Neural cell (in vitro differentiated cells): ENCODE measurements at regions not wholly inside any gene's neighbourhood (a gene's known extent, or its start where the extent isn't known, plus 50 kb on each side); places are given as distances from the start of the nearest gene placed in this dataset.

Source experiments
- H2AFZ ChIP-seq: fragments of 200-600, 300-800 bp; sonication (generic), shearing (Covaris generic); 2 replicates; pipeline ENCODE4 v1.6.0; 2014; ENCODE audit warnings: low read depth, mild to moderate bottlenecking, antibody characterized with exemption, low read length, moderate library complexity
- H3F3A ChIP-seq: fragments of 200-600 bp; shearing (Covaris generic); 2 replicates; pipeline ENCODE4 v1.6.1; 2016; ENCODE audit warnings: mild to moderate bottlenecking, moderate library complexity, mixed read lengths, antibody characterized with exemption, low read length; ENCODE audit not compliant: insufficient read depth, poor library complexity, severe bottlenecking
- H3K27ac ChIP-seq: fragments of 200-600, 300-800 bp; sonication (generic), shearing (Covaris generic); 2 replicates; pipeline ENCODE4 v1.5.1; 2014; ENCODE audit warnings: mild to moderate bottlenecking, low read length, moderate library complexity
- H3K27me3 ChIP-seq: fragments of 300-800, 200-600 bp; sonication (generic), shearing (Covaris generic); 2 replicates; pipeline ENCODE4 v1.6.0; 2014; ENCODE audit warnings: mild to moderate bottlenecking, low read depth, low read length, moderate library complexity; ENCODE audit not compliant: insufficient read depth
- H3K36me3 ChIP-seq: fragments of 300-800, 200-600 bp; sonication (generic), shearing (Covaris generic); 2 replicates; pipeline ENCODE4 v1.5.1; 2014; ENCODE audit warnings: mild to moderate bottlenecking, antibody characterized with exemption, low read length, moderate library complexity; ENCODE audit not compliant: insufficient read depth
- H3K4me2 ChIP-seq: fragments of 300-800, 200-600 bp; sonication (generic), shearing (Covaris generic); 2 replicates; pipeline ENCODE4 v1.6.0; 2014; ENCODE audit warnings: mild to moderate bottlenecking, low read length
- H3K4me3 ChIP-seq: fragments of 300-800, 200-600 bp; sonication (generic), shearing (Covaris generic); 2 replicates; pipeline ENCODE4 v1.5.1; 2014; ENCODE audit warnings: mild to moderate bottlenecking, low read length, moderate library complexity
- H3K79me2 ChIP-seq: fragments of 200-600 bp; shearing (Covaris generic); replicated peaks from 2 replicates; pipeline ENCODE4 v1.6.0; 2014; ENCODE audit warnings: mild to moderate bottlenecking, low read length, moderate library complexity; ENCODE audit not compliant: insufficient read depth
- H3K9ac ChIP-seq: fragments of 300-800, 200-600 bp; sonication (generic), shearing (Covaris generic); 2 replicates; pipeline ENCODE4 v1.6.1; 2016; ENCODE audit warnings: mild to moderate bottlenecking, low read length, mixed read lengths
- H3K9me2 ChIP-seq: fragments of 200-600 bp; shearing (Covaris generic); 2 replicates; pipeline ENCODE4 v1.6.1; 2016; ENCODE audit warnings: mild to moderate bottlenecking, low read length, mixed read lengths; ENCODE audit not compliant: insufficient read depth
- H3K9me3 ChIP-seq: fragments of 200-600, 300-800 bp; sonication (generic), shearing (Covaris generic); 2 replicates; pipeline ENCODE4 v1.6.1; 2016; ENCODE audit warnings: mild to moderate bottlenecking, mixed run types, low read length, moderate library complexity, mixed read lengths
- H4K20me1 ChIP-seq: fragments of 200-600 bp; shearing (Covaris generic); 2 replicates; pipeline ENCODE4 v1.6.1; 2016; ENCODE audit warnings: mild to moderate bottlenecking, mixed run types; ENCODE audit not compliant: insufficient read depth
- CTCF ChIP-seq: fragments of 450-650 bp; IDR thresholded peaks from 2 replicates; pipeline ENCODE4 v1.5.1; 2014; ENCODE audit warnings: antibody characterized with exemption, mild to moderate bottlenecking, moderate library complexity; ENCODE audit not compliant: poor library complexity, severe bottlenecking
- EP300 ChIP-seq: fragments of 450-650 bp; conservative IDR thresholded peaks from 2 replicates; pipeline ENCODE4 v1.6.1; 2014; ENCODE audit warnings: antibody characterized with exemption, mild to moderate bottlenecking, moderate library complexity; ENCODE audit not compliant: poor library complexity, severe bottlenecking
- EZH2 ChIP-seq: fragments of 200-600, 300-800 bp; shearing (Covaris generic), sonication (generic); IDR thresholded peaks from 2 replicates; pipeline ENCODE4 v1.6.1; 2014; ENCODE audit warnings: antibody characterized with exemption, low read length, borderline replicate concordance, mild to moderate bottlenecking; ENCODE audit not compliant: insufficient read depth, poor library complexity, severe bottlenecking
- MXI1 ChIP-seq: fragments of 450-650 bp; conservative IDR thresholded peaks from 2 replicates; pipeline ENCODE4 v1.6.1; 2014; ENCODE audit warnings: antibody characterized with exemption, mild to moderate bottlenecking; ENCODE audit not compliant: poor library complexity, severe bottlenecking
- POLR2AphosphoS5 ChIP-seq: IDR thresholded peaks from 2 replicates; pipeline ENCODE4 v1.6.1; 2012
- RAD21 ChIP-seq: fragments of 450-650 bp; conservative IDR thresholded peaks from 2 replicates; pipeline ENCODE4 v1.6.1; 2014; ENCODE audit warnings: antibody characterized with exemption, mild to moderate bottlenecking, moderate library complexity
- REST ChIP-seq: IDR thresholded peaks from 2 replicates; pipeline ENCODE4 v1.6.1; 2012; ENCODE audit warnings: borderline replicate concordance
- SMC3 ChIP-seq: fragments of 450-650 bp; conservative IDR thresholded peaks from 2 replicates; pipeline ENCODE4 v1.6.1; 2014; ENCODE audit warnings: antibody characterized with exemption, mild to moderate bottlenecking, moderate library complexity; ENCODE audit not compliant: poor library complexity
- TAF1 ChIP-seq: IDR thresholded peaks from 2 replicates; pipeline ENCODE4 v1.6.1; 2012; ENCODE audit warnings: low read depth

GRCh38 chr22:48366056-48366455 is 1461.6 kb downstream of the BRD1 start:
- Histone ChIP-seq H3K9me2 (no peaks in the 10 kb centered on the region), H3F3A (no peaks in the 10 kb centered on the region), H3K4me3 (no peak overlapping the region), H2AFZ (no peak overlapping the region), H3K9ac (no peak overlapping the region), H3K27ac (no peak overlapping the region), H3K79me2 (no peaks in the 10 kb centered on the region), H4K20me1 (no peaks in the 10 kb centered on the region), H3K27me3 (no peaks in the 10 kb centered on the region), H3K4me2 (no peak overlapping the region), H3K9me3 (no peaks in the 10 kb centered on the region), H3K36me3 (no peaks in the 10 kb centered on the region)
- no peak for TF ChIP-seq CTCF
- no peak for TF ChIP-seq SMC3
- no peak for TF ChIP-seq RAD21
- no peak for TF ChIP-seq EP300
- TF ChIP-seq TAF1: no peak
- no peak for TF ChIP-seq POLR2AphosphoS5
- TF ChIP-seq MXI1: no peak

- no peak overlapping the region for H3K9ac ChIP-seq
- H3K4me3 ChIP-seq: no peak overlapping the region
- H3K27ac ChIP-seq: no peak overlapping the region
- H3K36me3 ChIP-seq: no peaks in the 10 kb centered on the region
- H3K4me2 ChIP-seq: no peak overlapping the region
- no peaks in the 10 kb centered on the region for H3K9me2 ChIP-seq
- no peaks in the 10 kb centered on the region for H3K27me3 ChIP-seq
- no peaks in the 10 kb centered on the region for H3K79me2 ChIP-seq
- H2AFZ ChIP-seq: no peak overlapping the region
- TF ChIP-seq EZH2 (no peak), MXI1 (no peak), TAF1 (no peak)
- H3F3A ChIP-seq: no peaks in the 10 kb centered on the region
- no peaks in the 10 kb centered on the region for H3K9me3 ChIP-seq
- H4K20me1 ChIP-seq: no peaks in the 10 kb centered on the region
Measured at GRCh38 chr22:48365386-48365785, 1462.3 kb downstream of the BRD1 start.

GRCh38 chr22:48362721-48363404 is 1464.8 kb downstream of the BRD1 start:
- no peak overlapping the region for H3K27ac ChIP-seq

More at GRCh38 chr22:48362721-48363404, 1464.8 kb downstream of the BRD1 start:
- Histone ChIP-seq H3K4me2 (no peak overlapping the region), H3K79me2 (no peaks in the 10 kb centered on the region), H3K9me3 (no peaks in the 10 kb centered on the region), H4K20me1 (no peaks in the 10 kb centered on the region), H3K9me2 (no peaks in the 10 kb centered on the region), H2AFZ (no peak overlapping the region), H3K27me3 (no peaks in the 10 kb centered on the region), H3K9ac (no peak overlapping the region), H3K4me3 (no peak overlapping the region), H3K36me3 (no peaks in the 10 kb centered on the region), H3F3A (no peaks in the 10 kb centered on the region)
- TF ChIP-seq RAD21: no peak
- no peak for TF ChIP-seq REST
- TF ChIP-seq EP300: no peak
- no peak for TF ChIP-seq POLR2AphosphoS5
- TF ChIP-seq SMC3: no peak
- TF ChIP-seq TAF1: no peak
- TF ChIP-seq CTCF: no peak
- no peak for TF ChIP-seq MXI1
- TF ChIP-seq EZH2: no peak
